ENCODE measurements at regions not wholly inside any gene's neighbourhood (a gene's known extent, or its start where the extent isn't known, plus 50 kb on each side); places are given as distances from the start of the nearest gene placed in this dataset.

DNA sequence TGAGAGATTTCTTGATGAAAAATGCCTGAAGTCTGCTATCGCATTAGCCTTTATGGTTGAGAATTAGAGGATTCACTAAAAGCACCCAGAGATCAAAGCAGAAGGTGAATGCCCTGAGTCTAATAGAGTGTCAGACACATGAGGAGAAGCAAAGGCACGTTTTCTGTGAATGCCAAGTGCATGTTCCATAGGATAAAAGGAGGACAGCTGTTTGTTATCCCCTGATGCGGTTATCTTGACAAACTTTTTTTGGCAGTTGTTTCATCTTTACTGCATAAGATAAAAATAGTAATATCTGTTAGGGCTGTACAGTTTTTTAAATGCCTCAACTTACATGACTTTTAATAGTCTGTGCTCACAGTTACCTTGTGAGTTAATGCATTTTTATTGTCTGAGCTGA lies 65.3 kb upstream of the CD96 start:
- H3K4me3 ChIP-seq (ENCODE audit: low read depth, low read length) = no peak overlapping the region
- no peaks in the 10 kb centered on the region for H3K4me1 ChIP-seq (ENCODE audit: control insufficient read depth, insufficient read depth, low read length)
- no peaks in the 10 kb centered on the region for H3K9me3 ChIP-seq (ENCODE audit: control insufficient read depth, insufficient read depth, low read depth, low read length)
- TF ChIP-seq ZNF16 (tag by site-specific recombination; IDR thresholded peaks at IDR 0.05; ENCODE audit: low read depth) (no peak), ZNF280C (tag by site-specific recombination; IDR thresholded peaks at IDR 0.05) (no peak), SETDB1 (IDR thresholded peaks at IDR 0.05; ENCODE audit: insufficient read length, low read length) (no peak), ZBTB21 (tag by site-specific recombination; IDR thresholded peaks at IDR 0.05) (no peak), ZNF768 (tag by site-specific recombination; IDR thresholded peaks at IDR 0.05) (no peak), SCRT2 (tag by site-specific recombination; IDR thresholded peaks at IDR 0.05) (no peak), ZNF302 (tag by site-specific recombination; IDR thresholded peaks at IDR 0.05; ENCODE audit: low read depth) (no peak), ZNF610 (tag by site-specific recombination; IDR thresholded peaks at IDR 0.05; ENCODE audit: borderline replicate concordance) (no peak), ZNF214 (tag by site-specific recombination; IDR thresholded peaks at IDR 0.05; ENCODE audit: borderline replicate concordance) (no peak), ZBTB44 (tag by site-specific recombination; IDR thresholded peaks at IDR 0.05) (no peak), ZNF174 (tag by site-specific recombination; IDR thresholded peaks at IDR 0.05) (no peak), KLF10 (tag by site-specific recombination; IDR thresholded peaks at IDR 0.05) (no peak), KLF17 (tag by site-specific recombination; IDR thresholded peaks at IDR 0.05) (no peak), ZFP69B (tag by site-specific recombination; IDR thresholded peaks at IDR 0.05) (no peak), MEIS1 (CRISPR knock-in tag; IDR thresholded peaks at IDR 0.05; ENCODE audit: borderline replicate concordance) (no peak)
- TF ChIP-seq, protein P1, sequence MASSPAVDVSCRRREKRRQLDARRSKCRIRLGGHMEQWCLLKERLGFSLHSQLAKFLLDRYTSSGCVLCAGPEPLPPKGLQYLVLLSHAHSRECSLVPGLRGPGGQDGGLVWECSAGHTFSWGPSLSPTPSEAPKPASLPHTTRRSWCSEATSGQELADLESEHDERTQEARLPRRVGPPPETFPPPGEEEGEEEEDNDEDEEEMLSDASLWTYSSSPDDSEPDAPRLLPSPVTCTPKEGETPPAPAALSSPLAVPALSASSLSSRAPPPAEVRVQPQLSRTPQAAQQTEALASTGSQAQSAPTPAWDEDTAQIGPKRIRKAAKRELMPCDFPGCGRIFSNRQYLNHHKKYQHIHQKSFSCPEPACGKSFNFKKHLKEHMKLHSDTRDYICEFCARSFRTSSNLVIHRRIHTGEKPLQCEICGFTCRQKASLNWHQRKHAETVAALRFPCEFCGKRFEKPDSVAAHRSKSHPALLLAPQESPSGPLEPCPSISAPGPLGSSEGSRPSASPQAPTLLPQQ (tag by site-specific recombination; IDR thresholded peaks at IDR 0.05) = no peak
- TF ChIP-seq, protein P2, sequence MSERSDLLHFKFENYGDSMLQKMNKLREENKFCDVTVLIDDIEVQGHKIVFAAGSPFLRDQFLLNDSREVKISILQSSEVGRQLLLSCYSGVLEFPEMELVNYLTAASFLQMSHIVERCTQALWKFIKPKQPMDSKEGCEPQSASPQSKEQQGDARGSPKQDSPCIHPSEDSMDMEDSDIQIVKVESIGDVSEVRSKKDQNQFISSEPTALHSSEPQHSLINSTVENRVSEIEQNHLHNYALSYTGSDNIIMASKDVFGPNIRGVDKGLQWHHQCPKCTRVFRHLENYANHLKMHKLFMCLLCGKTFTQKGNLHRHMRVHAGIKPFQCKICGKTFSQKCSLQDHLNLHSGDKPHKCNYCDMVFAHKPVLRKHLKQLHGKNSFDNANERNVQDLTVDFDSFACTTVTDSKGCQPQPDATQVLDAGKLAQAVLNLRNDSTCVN (tag by site-specific recombination; optimal IDR thresholded peaks at IDR 0.05) = no peak
- TF ChIP-seq, protein P3, sequence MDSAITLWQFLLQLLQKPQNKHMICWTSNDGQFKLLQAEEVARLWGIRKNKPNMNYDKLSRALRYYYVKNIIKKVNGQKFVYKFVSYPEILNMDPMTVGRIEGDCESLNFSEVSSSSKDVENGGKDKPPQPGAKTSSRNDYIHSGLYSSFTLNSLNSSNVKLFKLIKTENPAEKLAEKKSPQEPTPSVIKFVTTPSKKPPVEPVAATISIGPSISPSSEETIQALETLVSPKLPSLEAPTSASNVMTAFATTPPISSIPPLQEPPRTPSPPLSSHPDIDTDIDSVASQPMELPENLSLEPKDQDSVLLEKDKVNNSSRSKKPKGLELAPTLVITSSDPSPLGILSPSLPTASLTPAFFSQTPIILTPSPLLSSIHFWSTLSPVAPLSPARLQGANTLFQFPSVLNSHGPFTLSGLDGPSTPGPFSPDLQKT (IDR thresholded peaks at IDR 0.05; ENCODE audit: borderline replicate concordance, low read depth, low read length) = no peak
- POLR2A ChIA-PET = no interaction called here
- no peaks in the 10 kb centered on the region for H3K36me3 ChIP-seq (ENCODE audit: control insufficient read depth in 2 of 2, insufficient read depth in 1 of 2, low read length in 2 of 2)
- no peak overlapping the region for H3K27ac ChIP-seq (ENCODE audit: extremely low read depth, low read depth, low read length)
- CTCF ChIA-PET = interaction anchor here (0.6 kb wide), 1 partner anchor 911 kb away, joined by 5 read pairs; no protein-coding TSS in a partner anchor

Measured in HEK293 (cell line).